Tibial nerve (tissue), 4 donors: ENCODE measurements at regions not wholly inside any gene's neighbourhood (a gene's known extent, or its start where the extent isn't known, plus 50 kb on each side); places are given as distances from the start of the nearest gene placed in this dataset.

Experiments
- EP300 ChIP-seq, 2 donors: sonication (generic); formaldehyde crosslinking; IDR thresholded peaks; one replicate each; pipeline ENCODE4 v1.6.1; 2017; ENCODE audit warnings: antibody characterized with exemption in 2 of 2, mild to moderate bottlenecking in 1 of 2
- TF ChIP-seq, protein P1 (sequence below), 5 experiments: fragments of 200-600 bp in 3 of 5; fragments of 450-650 bp in 2 of 5; sonication (generic) in 3 of 5; IDR thresholded peaks; one replicate each; pipeline ENCODE4 v1.5.1; 2016 to 2019; ENCODE audit warnings: antibody characterized with exemption in 5 of 5, mild to moderate bottlenecking in 3 of 5, moderate library complexity in 2 of 5

DNA sequence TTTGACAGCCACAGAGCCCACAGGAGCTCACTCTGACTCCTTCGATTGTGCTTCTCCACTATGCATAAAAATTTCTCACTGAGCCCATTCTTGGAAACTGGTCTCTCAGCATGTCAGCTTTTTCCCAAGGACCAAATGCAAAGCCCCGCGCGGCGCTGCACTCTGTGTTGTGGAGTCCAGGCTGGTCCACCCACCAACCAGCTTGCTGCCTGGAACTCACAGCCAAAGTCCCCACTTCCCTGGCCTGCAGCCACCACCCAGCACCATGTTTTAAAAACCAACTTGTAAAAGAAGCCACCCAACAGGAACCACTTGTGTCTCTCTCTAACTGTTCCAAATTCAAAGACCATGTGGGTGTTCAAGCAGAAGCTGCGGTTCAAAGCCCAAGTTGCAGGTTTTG, 124.4 kb downstream of the SPATA19 start:
- TF ChIP-seq, protein P1, sequence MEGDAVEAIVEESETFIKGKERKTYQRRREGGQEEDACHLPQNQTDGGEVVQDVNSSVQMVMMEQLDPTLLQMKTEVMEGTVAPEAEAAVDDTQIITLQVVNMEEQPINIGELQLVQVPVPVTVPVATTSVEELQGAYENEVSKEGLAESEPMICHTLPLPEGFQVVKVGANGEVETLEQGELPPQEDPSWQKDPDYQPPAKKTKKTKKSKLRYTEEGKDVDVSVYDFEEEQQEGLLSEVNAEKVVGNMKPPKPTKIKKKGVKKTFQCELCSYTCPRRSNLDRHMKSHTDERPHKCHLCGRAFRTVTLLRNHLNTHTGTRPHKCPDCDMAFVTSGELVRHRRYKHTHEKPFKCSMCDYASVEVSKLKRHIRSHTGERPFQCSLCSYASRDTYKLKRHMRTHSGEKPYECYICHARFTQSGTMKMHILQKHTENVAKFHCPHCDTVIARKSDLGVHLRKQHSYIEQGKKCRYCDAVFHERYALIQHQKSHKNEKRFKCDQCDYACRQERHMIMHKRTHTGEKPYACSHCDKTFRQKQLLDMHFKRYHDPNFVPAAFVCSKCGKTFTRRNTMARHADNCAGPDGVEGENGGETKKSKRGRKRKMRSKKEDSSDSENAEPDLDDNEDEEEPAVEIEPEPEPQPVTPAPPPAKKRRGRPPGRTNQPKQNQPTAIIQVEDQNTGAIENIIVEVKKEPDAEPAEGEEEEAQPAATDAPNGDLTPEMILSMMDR (IDR thresholded peaks at IDR 0.05), result no peak
- TF ChIP-seq EP300 (IDR thresholded peaks at IDR 0.05), result no peak
